ENCODE measurements at regions not wholly inside any gene's neighbourhood (a gene's known extent, or its start where the extent isn't known, plus 50 kb on each side); places are given as distances from the start of the nearest gene placed in this dataset.

- H3K9me2 ChIP-seq (replicated peaks; ENCODE audit: control insufficient read depth, low read length), result no peaks in the 10 kb centered on the region
- no peaks in the 10 kb centered on the region for H3K36me3 ChIP-seq (ENCODE audit: control insufficient read depth, low read length)
- H4K20me1 ChIP-seq (ENCODE audit: control insufficient read depth, insufficient read depth, low read depth, low read length), result no peaks in the 10 kb centered on the region
- H3K9me3 ChIP-seq (ENCODE audit: control insufficient read depth, insufficient read depth, low read length), result no peaks in the 10 kb centered on the region
- H3F3A ChIP-seq (ENCODE audit: control insufficient read depth, insufficient read depth), result no peaks in the 10 kb centered on the region
- no peak overlapping the region for H3K4me2 ChIP-seq (ENCODE audit: low read length)
- H3K27ac ChIP-seq (ENCODE audit: low read depth, low read length), result no peak overlapping the region
- no peaks in the 10 kb centered on the region for H3K79me2 ChIP-seq (ENCODE audit: control insufficient read depth, low read length)
- H3K4me3 ChIP-seq (ENCODE audit: low read length), result no peak overlapping the region
- no peaks in the 10 kb centered on the region for H3K27me3 ChIP-seq (ENCODE audit: control insufficient read depth, low read length)
- TF ChIP-seq EZH2phosphoT487 (IDR thresholded peaks at IDR 0.05; ENCODE audit: borderline replicate concordance, low read length) (no peak), CTCF (IDR thresholded peaks at IDR 0.05; ENCODE audit: low read depth, low read length, poor library complexity, severe bottlenecking) (no peak)
- H3K4me1 ChIP-seq (ENCODE audit: control insufficient read depth, low read length), result no peaks in the 10 kb centered on the region
Measured at GRCh38 chr2:217749008-217749407, 253.8 kb downstream of the TNS1 start.

- H3K27me3 ChIP-seq (ENCODE audit: control insufficient read depth, low read length), result no peaks in the 10 kb centered on the region
- H3K9me2 ChIP-seq (replicated peaks; ENCODE audit: control insufficient read depth, low read length), result no peaks in the 10 kb centered on the region
- no peaks in the 10 kb centered on the region for H3K36me3 ChIP-seq (ENCODE audit: control insufficient read depth, low read length)
- no peak overlapping the region for H3K4me3 ChIP-seq (ENCODE audit: low read length)
- H3K27ac ChIP-seq (ENCODE audit: low read depth, low read length), result no peak overlapping the region
- H3F3A ChIP-seq (ENCODE audit: control insufficient read depth, insufficient read depth), result no peaks in the 10 kb centered on the region
- no peaks in the 10 kb centered on the region for H3K9me3 ChIP-seq (ENCODE audit: control insufficient read depth, insufficient read depth, low read length)
- no peak overlapping the region for H3K4me2 ChIP-seq (ENCODE audit: low read length)
- H4K20me1 ChIP-seq (ENCODE audit: control insufficient read depth, insufficient read depth, low read depth, low read length), result no peaks in the 10 kb centered on the region
- H3K79me2 ChIP-seq (ENCODE audit: control insufficient read depth, low read length), result no peaks in the 10 kb centered on the region
- TF ChIP-seq EZH2phosphoT487 (IDR thresholded peaks at IDR 0.05; ENCODE audit: borderline replicate concordance, low read length) (no peak), CTCF (IDR thresholded peaks at IDR 0.05; ENCODE audit: low read depth, low read length, poor library complexity, severe bottlenecking) (no peak)
- H3K4me1 ChIP-seq (ENCODE audit: control insufficient read depth, low read length), result no peaks in the 10 kb centered on the region
Measured at GRCh38 chr2:217746808-217747207, 256.0 kb downstream of the TNS1 start.

GRCh38 chr2:217743966-217744761, 258.6 kb downstream of the TNS1 start:
- Histone ChIP-seq H3K27ac (ENCODE audit: low read depth, low read length) (no peak overlapping the region), H4K20me1 (ENCODE audit: control insufficient read depth, insufficient read depth, low read depth, low read length) (no peaks in the 10 kb centered on the region), H3K4me3 (ENCODE audit: low read length) (no peak overlapping the region), H3K4me2 (ENCODE audit: low read length) (no peak overlapping the region), H3K9me3 (ENCODE audit: control insufficient read depth, insufficient read depth, low read length) (no peaks in the 10 kb centered on the region), H3K4me1 (ENCODE audit: control insufficient read depth, low read length) (no peaks in the 10 kb centered on the region), H3K36me3 (ENCODE audit: control insufficient read depth, low read length) (no peaks in the 10 kb centered on the region), H3F3A (ENCODE audit: control insufficient read depth, insufficient read depth) (no peaks in the 10 kb centered on the region), H3K27me3 (ENCODE audit: control insufficient read depth, low read length) (0 out of 2 replicates have a peak, but pooled peaks cover 3% of the 10 kb centered on the region), H3K9me2 (replicated peaks; ENCODE audit: control insufficient read depth, low read length) (no peaks in the 10 kb centered on the region), H3K79me2 (ENCODE audit: control insufficient read depth, low read length) (no peaks in the 10 kb centered on the region)
- TF ChIP-seq EZH2phosphoT487 (IDR thresholded peaks at IDR 0.05; ENCODE audit: borderline replicate concordance, low read length), result no peak
- no peak for TF ChIP-seq CTCF (IDR thresholded peaks at IDR 0.05; ENCODE audit: low read depth, low read length, poor library complexity, severe bottlenecking)

All from DOHH2 (cell line).